H1 (cell line): ENCODE measurements at regions not wholly inside any gene's neighbourhood (a gene's known extent, or its start where the extent isn't known, plus 50 kb on each side); places are given as distances from the start of the nearest gene placed in this dataset.

Source experiments
- CTCF ChIA-PET: fragments of 300-600 bp; sonication (Branson Sonifier 250); formaldehyde crosslinking; loops from one replicate; lab custom pipeline; 2021; ENCODE audit not compliant: partially characterized antibody; lab: Charles Lee
- POLR2A ChIA-PET: fragments of 300-600 bp; sonication (Branson Sonifier 250); formaldehyde crosslinking; loops from one replicate; lab custom pipeline; 2021; ENCODE audit warnings: inconsistent platforms; ENCODE audit not compliant: partially characterized antibody; lab: Charles Lee
- DNase-seq, 2 experiments: peaks; one replicate each; pipeline versions ENCODE4 v3.0.0 to v3.0.0-alpha.2; 2010 to 2022; ENCODE audit warnings: low spot score in 2 of 2, low read depth in 1 of 2, mixed read lengths in 1 of 2
- FAIRE-seq: peaks from 2 replicates; lab custom pipeline; 2011; peaks lifted over from hg19 to GRCh38; lab: Jason Lieb, UNC
- H2AFZ ChIP-seq: 2 replicates; pipeline ENCODE4 v1.8.1; 2012; ENCODE audit warnings: low read length, inconsistent platforms
- H2AK5ac ChIP-seq: 2 replicates; pipeline ENCODE4 v1.6.1; 2013; ENCODE audit warnings: low read depth, low read length
- H2BK120ac ChIP-seq: replicated peaks from 2 replicates; pipeline ENCODE3; 2013; ENCODE audit warnings: low read depth, low read length, inconsistent platforms
- H2BK12ac ChIP-seq: 2 replicates; pipeline ENCODE4 v1.6.1; 2013; ENCODE audit warnings: low read depth, low read length
- H2BK15ac ChIP-seq: 2 replicates; pipeline ENCODE4 v1.6.1; 2013; ENCODE audit warnings: low read length
- H2BK20ac ChIP-seq: 2 replicates; pipeline ENCODE4 v1.6.1; 2013; ENCODE audit warnings: low read length
- H2BK5ac ChIP-seq: 2 replicates; pipeline ENCODE4 v1.6.1; 2013; ENCODE audit warnings: low read depth, low read length
- H3K14ac ChIP-seq: 2 replicates; pipeline ENCODE4 v1.6.1; 2013; ENCODE audit warnings: inconsistent platforms; ENCODE audit not compliant: insufficient read length
- H3K18ac ChIP-seq: 2 replicates; pipeline ENCODE4 v1.6.1; 2013; ENCODE audit warnings: low read length; ENCODE audit errors: extremely low read depth
- H3K23ac ChIP-seq: 2 replicates; pipeline ENCODE4 v1.6.1; 2013; ENCODE audit warnings: inconsistent platforms; ENCODE audit not compliant: insufficient read length
- H3K23me2 ChIP-seq: 2 replicates; pipeline ENCODE4 v1.6.1; 2013; ENCODE audit warnings: low read depth, low read length
- H3K27ac ChIP-seq: 2 replicates; pipeline ENCODE4 v1.6.1; 2011; ENCODE audit warnings: low read depth, low read length, inconsistent platforms
- H3K27me3 ChIP-seq, 4 experiments: replicated peaks in 1 of 4; 1 replicate in 1 of 4; 2 replicates in 3 of 4; pipeline versions ENCODE4 v1.6.1 to v1.8.1; 2011 to 2013; ENCODE audit warnings: low read length in 3 of 4, mild to moderate bottlenecking in 3 of 4, inconsistent platforms in 2 of 4, mixed read lengths in 2 of 4, moderate library complexity in 1 of 4; ENCODE audit not compliant: control insufficient read depth in 3 of 4, insufficient read depth in 3 of 4; ENCODE audit errors: extremely low read depth in 1 of 4
- H3K36me3 ChIP-seq, 4 experiments: 2 replicates each; pipeline versions ENCODE4 v1.6.1 to v1.8.1; 2011 to 2013; ENCODE audit warnings: mild to moderate bottlenecking in 4 of 4, low read length in 3 of 4, moderate library complexity in 2 of 4, control low read depth in 1 of 4, inconsistent platforms in 1 of 4; ENCODE audit not compliant: insufficient read depth in 4 of 4, control insufficient read depth in 2 of 4
- H3K4ac ChIP-seq: replicated peaks from 2 replicates; pipeline ENCODE3; 2013; ENCODE audit warnings: low read length, low read depth, mixed read lengths, inconsistent platforms; ENCODE audit not compliant: insufficient read length
- H3K4me1 ChIP-seq, 4 experiments: replicated peaks in 1 of 4; 1 replicate in 1 of 4; 2 replicates in 3 of 4; pipeline versions ENCODE4 v1.6.1 to v1.8.1; 2011 to 2013; ENCODE audit warnings: low read length in 3 of 4, inconsistent platforms in 2 of 4, mixed read lengths in 1 of 4; ENCODE audit not compliant: insufficient read depth in 4 of 4, control insufficient read depth in 3 of 4
- H3K4me2 ChIP-seq, 2 experiments: 2 replicates each; pipeline versions ENCODE4 v1.6.1 to v1.8.1; 2011 to 2013; ENCODE audit warnings: low read depth in 2 of 2, low read length in 2 of 2, control low read depth in 1 of 2, inconsistent platforms in 1 of 2, mild to moderate bottlenecking in 1 of 2; ENCODE audit not compliant: insufficient read depth in 1 of 2
- H3K4me3 ChIP-seq, 4 experiments: fragments of 200-600, 300-600 bp in 1 of 4; sonication (generic), shearing (Covaris generic), sonication (Bioruptor Twin) in 1 of 4; 2 replicates each; pipeline versions ENCODE4 v1.5.1 to v1.8.1; 2011 to 2016; ENCODE audit warnings: low read length in 4 of 4, low read depth in 3 of 4, control low read depth in 2 of 4, inconsistent platforms in 2 of 4, mild to moderate bottlenecking in 2 of 4, mixed read lengths in 1 of 4, moderate library complexity in 1 of 4; ENCODE audit not compliant: insufficient read depth in 2 of 4; ENCODE audit errors: extremely low read depth in 1 of 4
- H3K56ac ChIP-seq: replicated peaks from 2 replicates; pipeline ENCODE3; 2013; ENCODE audit warnings: low read depth, mild to moderate bottlenecking, mixed read lengths, low read length, inconsistent platforms; ENCODE audit not compliant: insufficient read length
- H3K79me1 ChIP-seq: 2 replicates; pipeline ENCODE4 v1.6.1; 2013; ENCODE audit warnings: low read depth, low read length, control low read depth
- H3K79me2 ChIP-seq, 2 experiments: 2 replicates each; pipeline versions ENCODE4 v1.6.1 to v1.8.1; 2012 to 2013; ENCODE audit warnings: low read length in 2 of 2, mild to moderate bottlenecking in 2 of 2, inconsistent platforms in 1 of 2; ENCODE audit not compliant: insufficient read depth in 2 of 2, control insufficient read depth in 1 of 2
- H3K9ac ChIP-seq, 4 experiments: replicated peaks in 1 of 4; 1 replicate in 1 of 4; 2 replicates in 3 of 4; pipeline versions ENCODE4 v1.6.1 to v1.8.1; 2011 to 2013; ENCODE audit warnings: low read depth in 3 of 4, low read length in 3 of 4, control low read depth in 2 of 4, mild to moderate bottlenecking in 2 of 4, moderate library complexity in 2 of 4, inconsistent platforms in 1 of 4; ENCODE audit errors: extremely low read depth in 1 of 4
- H3K9me3 ChIP-seq, 2 experiments: 2 replicates each; pipeline versions ENCODE4 v1.6.1 to v1.8.1; 2012 to 2013; ENCODE audit warnings: mild to moderate bottlenecking in 2 of 2, moderate library complexity in 2 of 2, control low read depth in 1 of 2, inconsistent platforms in 1 of 2, low read depth in 1 of 2, low read length in 1 of 2, mixed read lengths in 1 of 2; ENCODE audit not compliant: insufficient read depth in 2 of 2
- H4K20me1 ChIP-seq, 2 experiments: replicated peaks in 1 of 2; 2 replicates each; pipeline versions ENCODE3 to v1.8.1; 2011 to 2013; ENCODE audit warnings: inconsistent platforms in 2 of 2, low read length in 2 of 2, mild to moderate bottlenecking in 1 of 2; ENCODE audit not compliant: insufficient read depth in 2 of 2, control insufficient read depth in 1 of 2
- H4K5ac ChIP-seq: 2 replicates; pipeline ENCODE4 v1.6.1; 2013; ENCODE audit warnings: low read length, low read depth, mixed read lengths, inconsistent platforms; ENCODE audit not compliant: insufficient read length
- H4K8ac ChIP-seq: 2 replicates; pipeline ENCODE4 v1.8.0; 2013; ENCODE audit warnings: mild to moderate bottlenecking, moderate library complexity, low read length, inconsistent platforms; ENCODE audit not compliant: insufficient read depth; ENCODE audit errors: extremely low read depth
- H4K91ac ChIP-seq: replicated peaks from 2 replicates; pipeline ENCODE3; 2013; ENCODE audit warnings: low read length, mixed read lengths, inconsistent platforms; ENCODE audit not compliant: insufficient read length
- CHD1 ChIP-seq: IDR thresholded peaks from 2 replicates; pipeline ENCODE4 v1.6.1; 2012; ENCODE audit warnings: low read depth, low read length, improper control_type of control experiment
- EGR1 ChIP-seq: IDR thresholded peaks from 2 replicates; pipeline ENCODE4 v1.6.1; 2011; ENCODE audit warnings: low read depth, low read length, borderline replicate concordance
- GABPA ChIP-seq: IDR thresholded peaks from 2 replicates; pipeline ENCODE4 v1.6.1; 2011; ENCODE audit warnings: mild to moderate bottlenecking, low read length, moderate library complexity, borderline replicate concordance; ENCODE audit not compliant: insufficient read depth
- JUN ChIP-seq: IDR thresholded peaks from 2 replicates; pipeline ENCODE4 v1.6.1; 2011; ENCODE audit warnings: low read depth, mild to moderate bottlenecking, improper control_type of control experiment, low read length
- WGBS, 2 experiments: shearing (Covaris generic) in 1 of 2; methylation state at CpG; one replicate each; pipeline versions ENCODE4 v1.1.6 to v1.1.7; 2013 to 2015; ENCODE audit warnings: low lambda C conversion rate in 2 of 2, mixed read lengths in 2 of 2, inconsistent platforms in 1 of 2, low coverage in 1 of 2, missing lambda C conversion rate in 1 of 2; ENCODE audit not compliant: insufficient replicate concordance in 2 of 2, insufficient coverage in 1 of 2, insufficient read length in 1 of 2; ENCODE audit errors: extremely low coverage in 1 of 2, missing lambda C conversion rate in 1 of 2; 5-methylcytosine and 5-hydroxymethylcytosine counted together

GRCh38 chr2:176854878-176855277, 357.7 kb upstream of the HNRNPA3 start:
- POLR2A ChIA-PET: no interaction called here
- H2BK120ac ChIP-seq: no peak overlapping the region
- DNase-seq: no peak

More at GRCh38 chr2:176854878-176855277, 357.7 kb upstream of the HNRNPA3 start:
- Histone ChIP-seq H2BK20ac (no peak overlapping the region), H2AFZ (no peak overlapping the region), H2BK12ac (no peak overlapping the region), H2BK5ac (no peak overlapping the region), H3K4me2 (no peak overlapping the region), H3K9ac (no peak overlapping the region), H4K91ac (no peak overlapping the region), H4K5ac (no peak overlapping the region), H3K4me1 (peaks cover 0 to 6% (median 2%) of the 10 kb centered on the region in 4 experiments; a peak in 2 of 7 replicates), H3K56ac (no peak overlapping the region), H3K4ac (no peak overlapping the region)
- CTCF ChIA-PET: interaction anchor here (0.5 to 1.5 kb wide), 9 partner anchors 12 to 718 kb away, joined by 3 to 4 read pairs (median 3); no protein-coding TSS in a partner anchor
- TF ChIP-seq EGR1: no peak
- no peak for TF ChIP-seq CHD1
- TF ChIP-seq JUN: no peak
- TF ChIP-seq GABPA: no peak
- TF ChIP-seq, all 59 proteins: peak for 0
- Histone ChIP-seq H3K27me3 (no peaks in the 10 kb centered on the region), H3K79me2 (no peaks in the 10 kb centered on the region), H2AK5ac (no peak overlapping the region), H3K23me2 (no peaks in the 10 kb centered on the region), H4K8ac (no peak overlapping the region), H3K18ac (no peak overlapping the region), H3K36me3 (no peaks in the 10 kb centered on the region), H3K27ac (no peak overlapping the region), H3K79me1 (no peaks in the 10 kb centered on the region), H3K4me3 (no peak overlapping the region), H2BK15ac (no peak overlapping the region), H3K14ac (no peak overlapping the region), H3K9me3 (no peaks in the 10 kb centered on the region), H4K20me1 (no peaks in the 10 kb centered on the region), H3K23ac (no peak overlapping the region)
- no peak for FAIRE-seq
- 92% methylated on average over 3 of the region's 3 CpGs; no CpG with 5 or more reads in 1 of the 2 experiments for WGBS, 2 experiments
